Spleen (tissue), 7 donors: ENCODE measurements at regions not wholly inside any gene's neighbourhood (a gene's known extent, or its start where the extent isn't known, plus 50 kb on each side); places are given as distances from the start of the nearest gene placed in this dataset.

Source experiments
- CTCF ChIP-seq, 11 experiments: fragments of 200-600 bp in 7 of 11; fragments of 450-650 bp in 4 of 11; sonication (generic) in 4 of 11; IDR thresholded peaks in 8 of 11; conservative IDR thresholded peaks in 3 of 11; 1 replicate in 7 of 11; 2 replicates in 4 of 11; pipeline versions ENCODE4 v1.4.0 to v1.8.0; 2016 to 2021; ENCODE audit warnings: antibody characterized with exemption in 11 of 11, inconsistent platforms in 4 of 11, mild to moderate bottlenecking in 1 of 11
- POLR2A ChIP-seq, 3 donors: fragments of 450-650 bp; IDR thresholded peaks; one replicate each; pipeline ENCODE4 v1.5.1; 2017; ENCODE audit warnings: antibody characterized with exemption in 3 of 3, mild to moderate bottlenecking in 1 of 3
- POLR2AphosphoS5 ChIP-seq, 3 donors: sonication (generic); formaldehyde crosslinking; IDR thresholded peaks; one replicate each; pipeline ENCODE4 v1.5.1; 2017; ENCODE audit warnings: antibody characterized with exemption in 3 of 3
- donor health status: DM: no; HTN: no; CAD: no; lungs with moderate emphysema.
- donor health status: DM: no; HTN: no; CAD: no.
- donor health status: DM: no; HTN: no; CAD: no.

GRCh38 chr3:139281522-139282196 lies 62.2 kb upstream of the MRPS22 start:
- TF ChIP-seq POLR2A (IDR thresholded peaks at IDR 0.05) (no peak), CTCF (IDR thresholded peaks at IDR 0.05 in 8 of 11, conservative IDR thresholded peaks at IDR 0.05 in 3 of 11) (no peak), POLR2AphosphoS5 (IDR thresholded peaks at IDR 0.05) (no peak)
